Naive B cell (primary cell): ENCODE measurements at regions not wholly inside any gene's neighbourhood (a gene's known extent, or its start where the extent isn't known, plus 50 kb on each side); places are given as distances from the start of the nearest gene placed in this dataset.

ENCODE experiments used
- ATAC-seq, 2 donors: fragments of 150-1000 bp; cut with Tn5 transposase; 2 replicates each; pipeline ENCODE4 v1.10.0; 2021; ENCODE audit warnings: low read depth in 2 of 2, mild to moderate bottlenecking in 2 of 2, moderate library complexity in 2 of 2
- DNase-seq: peaks from one replicate; pipeline ENCODE4 v3.0.0; 2022
- H3K27ac Mint-ChIP-seq, 6 donors: one replicate each; pipeline ENCODE4 v1.8.0; 2020 to 2022; ENCODE audit warnings: mild to moderate bottlenecking in 6 of 6, mixed read lengths in 6 of 6, moderate library complexity in 5 of 6, inconsistent platforms in 2 of 6
- H3K27me3 Mint-ChIP-seq, 3 donors: one replicate each; pipeline ENCODE4 v1.8.0; 2021 to 2022; ENCODE audit warnings: mixed read lengths in 3 of 3, mild to moderate bottlenecking in 1 of 3
- H3K36me3 Mint-ChIP-seq, 2 donors: one replicate each; pipeline ENCODE4 v1.8.0; 2020 to 2022; ENCODE audit warnings: mixed read lengths in 2 of 2, inconsistent platforms in 1 of 2, mild to moderate bottlenecking in 1 of 2
- H3K4me1 Mint-ChIP-seq, 3 donors: one replicate each; pipeline ENCODE4 v1.8.0; 2020 to 2022; ENCODE audit warnings: mixed read lengths in 3 of 3, inconsistent platforms in 1 of 3, mild to moderate bottlenecking in 1 of 3, moderate library complexity in 1 of 3
- H3K4me3 Mint-ChIP-seq, 8 donors: one replicate each; pipeline ENCODE4 v1.8.0; 2020 to 2022; ENCODE audit warnings: mild to moderate bottlenecking in 8 of 8, mixed read lengths in 8 of 8, moderate library complexity in 8 of 8, inconsistent platforms in 2 of 8
- H3K9me3 Mint-ChIP-seq, 7 donors: one replicate each; pipeline ENCODE4 v1.8.0; 2020 to 2022; ENCODE audit warnings: mixed read lengths in 7 of 7, mild to moderate bottlenecking in 5 of 7, inconsistent platforms in 2 of 7, moderate library complexity in 1 of 7

DNA sequence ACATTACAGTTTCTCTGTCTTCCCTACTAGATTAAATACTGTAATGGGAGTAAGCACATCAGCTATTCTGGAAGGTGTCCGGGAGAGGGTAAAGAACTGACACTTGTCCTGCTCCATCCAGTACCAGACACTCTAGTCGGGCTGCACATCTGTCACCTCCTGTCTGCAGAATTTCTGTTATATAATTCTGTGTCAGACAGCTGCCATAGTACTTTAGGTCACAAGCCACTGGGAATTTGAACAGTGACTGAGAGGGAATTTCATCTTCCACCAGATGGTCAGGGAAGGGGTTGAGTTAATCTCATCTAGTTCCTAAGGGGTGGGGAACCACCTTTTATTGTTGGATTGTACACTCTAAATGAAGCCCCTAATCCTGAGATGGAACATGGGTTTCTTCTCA, 58.6 kb upstream of the NUDT7 start:
- H3K9me3 Mint-ChIP-seq, result peaks cover 8 to 29% (median 21%) of the 10 kb centered on the region in 7 donors
- H3K36me3 Mint-ChIP-seq, result no peaks in the 10 kb centered on the region

DNA sequence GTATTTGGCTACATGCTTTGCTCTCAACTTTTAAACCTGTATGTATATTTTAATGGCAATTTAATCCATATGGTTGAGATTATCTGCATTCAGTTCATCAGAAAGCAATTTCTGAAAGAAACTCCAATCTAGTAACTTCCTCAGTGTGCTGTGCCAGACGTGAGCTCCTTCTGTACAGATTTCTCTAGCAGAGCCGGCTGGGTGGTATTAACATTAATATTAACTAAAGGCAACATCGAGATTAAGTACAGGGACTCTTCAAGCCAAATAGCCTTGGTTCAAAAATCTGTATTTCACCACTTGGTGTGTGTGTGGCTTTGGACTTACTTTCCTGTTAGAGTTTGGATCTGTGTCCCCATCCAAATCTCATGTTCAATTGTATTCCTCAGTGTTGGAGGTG, 55.5 kb upstream of the NUDT7 start:
- Mint-ChIP-seq H3K4me1 (no peaks in the 10 kb centered on the region), H3K27ac (no peak overlapping the region), H3K4me3 (no peak overlapping the region), H3K36me3 (no peaks in the 10 kb centered on the region), H3K9me3 (peaks cover 3 to 27% (median 20%) of the 10 kb centered on the region in 7 donors), H3K27me3 (peaks cover 0 to 5% (median 0%) of the 10 kb centered on the region in 3 donors)
- ATAC-seq (no peak), DNase-seq (no peak)

More for the DNA sequence above, 58.6 kb upstream of the NUDT7 start:
- H3K4me3 Mint-ChIP-seq, result no peak overlapping the region
- DNase-seq, result no peak
- peaks cover 0 to 16% (median 10%) of the 10 kb centered on the region in 3 donors for H3K27me3 Mint-ChIP-seq
- H3K4me1 Mint-ChIP-seq, result no peaks in the 10 kb centered on the region
- H3K27ac Mint-ChIP-seq, result no peak overlapping the region
- no peak for ATAC-seq

DNA sequence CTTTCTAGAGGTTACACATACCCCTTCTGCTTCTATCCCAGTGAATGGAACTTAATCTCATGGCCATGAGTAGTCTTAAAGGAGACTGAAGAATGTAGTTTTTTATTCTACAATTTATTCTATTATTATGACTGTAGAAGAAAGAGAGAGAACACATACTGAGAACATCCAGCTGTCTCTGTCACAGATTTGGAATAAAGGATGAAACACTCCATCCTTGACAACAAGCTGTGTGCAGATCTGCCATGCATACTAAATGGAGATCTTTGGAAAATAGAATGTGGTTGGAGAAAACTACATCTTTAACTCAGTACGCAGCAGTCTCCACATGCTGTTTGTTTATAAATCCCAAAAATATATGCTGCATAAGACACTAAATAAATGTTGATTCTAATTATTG, 54.1 kb upstream of the NUDT7 start:
- Mint-ChIP-seq H3K4me1 (no peaks in the 10 kb centered on the region), H3K9me3 (peaks cover 1 to 15% (median 10%) of the 10 kb centered on the region in 7 donors), H3K4me3 (no peak overlapping the region), H3K27ac (no peak overlapping the region), H3K27me3 (peaks cover 0 to 5% (median 0%) of the 10 kb centered on the region in 3 donors), H3K36me3 (no peaks in the 10 kb centered on the region)
- no peak for DNase-seq
- no peak for ATAC-seq

DNA sequence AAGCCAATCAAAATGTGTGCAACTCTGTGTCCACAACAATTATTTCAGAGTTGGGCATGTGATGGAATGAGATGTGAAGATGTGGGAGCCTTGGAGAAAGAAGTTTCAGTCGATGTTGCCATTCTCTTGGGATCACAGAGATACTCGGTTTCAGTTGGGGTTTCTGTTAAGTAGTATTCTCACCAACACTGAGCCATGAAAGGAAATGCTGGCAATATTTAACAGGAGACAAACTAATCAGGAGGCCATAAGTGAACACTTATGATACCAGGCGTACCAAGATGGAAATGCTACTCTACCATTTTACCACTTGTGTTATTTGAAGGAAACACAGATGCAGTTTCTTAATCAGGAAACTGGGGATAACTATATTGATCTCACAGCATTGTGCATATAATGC, 53.3 kb upstream of the NUDT7 start:
- Mint-ChIP-seq H3K9me3 (peaks cover 0 to 6% (median 3%) of the 10 kb centered on the region in 7 donors), H3K27ac (no peak overlapping the region), H3K36me3 (no peaks in the 10 kb centered on the region), H3K4me3 (no peak overlapping the region), H3K4me1 (no peaks in the 10 kb centered on the region), H3K27me3 (peaks cover 0 to 5% (median 0%) of the 10 kb centered on the region in 3 donors)
- no peak for DNase-seq
- no peak for ATAC-seq
